Fibroblast of lung (primary cell): ENCODE measurements at regions not wholly inside any gene's neighbourhood (a gene's known extent, or its start where the extent isn't known, plus 50 kb on each side); places are given as distances from the start of the nearest gene placed in this dataset.

ENCODE experiments used
- DNase-seq, 2 donors: peaks; one replicate each; pipeline versions ENCODE4 v3.0.0 to v3.0.0-alpha.2; 2010; ENCODE audit warnings: low read depth in 2 of 2
- H2AFZ ChIP-seq: 2 replicates; pipeline ENCODE4 v1.5.1; 2012; ENCODE audit warnings: low read length, control low read depth, inconsistent platforms
- H3K27ac ChIP-seq: 2 replicates; pipeline ENCODE4 v1.5.1; 2011; ENCODE audit warnings: low read length, control low read depth; ENCODE audit not compliant: insufficient read depth
- H3K27me3 ChIP-seq: 2 replicates; pipeline ENCODE4 v1.5.1; 2011; ENCODE audit warnings: mild to moderate bottlenecking, low read length; ENCODE audit not compliant: control insufficient read depth, insufficient read depth
- H3K36me3 ChIP-seq: 2 replicates; pipeline ENCODE4 v1.5.1; 2011; ENCODE audit warnings: low read length; ENCODE audit not compliant: control insufficient read depth, insufficient read depth
- H3K4me1 ChIP-seq: 2 replicates; pipeline ENCODE4 v1.5.1; 2011; ENCODE audit warnings: low read length; ENCODE audit not compliant: control insufficient read depth, insufficient read depth; ENCODE audit errors: extremely low read depth
- H3K4me2 ChIP-seq: 2 replicates; pipeline ENCODE4 v1.5.1; 2011; ENCODE audit warnings: low read length, control low read depth; ENCODE audit not compliant: insufficient read depth; ENCODE audit errors: extremely low read depth
- H3K4me3 ChIP-seq, 4 experiments: fragments of 200-600 bp in 1 of 4; sonication (generic) in 1 of 4; replicated peaks in 1 of 4; 2 replicates each; pipeline ENCODE4 v1.5.1; 2011 to 2016; ENCODE audit warnings: low read length in 4 of 4, low read depth in 3 of 4, mild to moderate bottlenecking in 3 of 4, control low read depth in 2 of 4, inconsistent platforms in 1 of 4, mixed read lengths in 1 of 4; ENCODE audit not compliant: insufficient read depth in 1 of 4; ENCODE audit errors: control extremely low read depth in 1 of 4
- H3K79me2 ChIP-seq: 2 replicates; pipeline ENCODE4 v1.5.1; 2012; ENCODE audit warnings: mild to moderate bottlenecking, low read length, inconsistent platforms; ENCODE audit not compliant: control insufficient read depth, insufficient read depth
- H3K9ac ChIP-seq: 2 replicates; pipeline ENCODE4 v1.5.1; 2011; ENCODE audit warnings: mild to moderate bottlenecking, low read length, control low read depth; ENCODE audit not compliant: insufficient read depth
- H3K9me3 ChIP-seq: 2 replicates; pipeline ENCODE4 v1.5.1; 2012; ENCODE audit warnings: low read depth, low read length; ENCODE audit not compliant: control insufficient read depth, insufficient read depth
- H4K20me1 ChIP-seq: 2 replicates; pipeline ENCODE4 v1.5.1; 2011; ENCODE audit warnings: low read length; ENCODE audit not compliant: control insufficient read depth, insufficient read depth; ENCODE audit errors: extremely low read depth
- CTCF ChIP-seq, 2 donors: IDR thresholded peaks in 1 of 2; conservative IDR thresholded peaks in 1 of 2; 1 replicate in 1 of 2; 2 replicates in 1 of 2; pipeline ENCODE4 v1.5.1; 2011 to 2012; ENCODE audit warnings: low read length in 2 of 2, control low read depth in 1 of 2, inconsistent platforms in 1 of 2, low read depth in 1 of 2, mild to moderate bottlenecking in 1 of 2
- EZH2 ChIP-seq: IDR thresholded peaks from 2 replicates; pipeline ENCODE4 v1.5.1; 2012; ENCODE audit warnings: low read length, control low read depth, mild to moderate bottlenecking; ENCODE audit errors: missing control alignments

GRCh38 chr7:138282997-138283396, 177.1 kb upstream of the TRIM24 start:
- no peaks in the 10 kb centered on the region for H3K9me3 ChIP-seq
- no peak overlapping the region for H2AFZ ChIP-seq
- H3K9ac ChIP-seq: no peak overlapping the region
- no peaks in the 10 kb centered on the region for H3K27me3 ChIP-seq
- TF ChIP-seq CTCF (conservative IDR thresholded peaks at IDR 0.05 in 1 of 2, IDR thresholded peaks at IDR 0.05 in 1 of 2; ENCODE audit: low read depth in 1 of 2, low read length in 2 of 2) (no peak), EZH2 (no peak)
- H3K4me2 ChIP-seq: no peak overlapping the region
- H4K20me1 ChIP-seq: no peaks in the 10 kb centered on the region
- H3K4me1 ChIP-seq: no peaks in the 10 kb centered on the region
- no peak overlapping the region for H3K4me3 ChIP-seq
- no peaks in the 10 kb centered on the region for H3K79me2 ChIP-seq
- no peak overlapping the region for H3K27ac ChIP-seq
- H3K36me3 ChIP-seq: no peaks in the 10 kb centered on the region
- peak in 1 of 2 donors; percentile 6 for DNase-seq

GRCh38 chr7:138285129-138285528, 174.9 kb upstream of the TRIM24 start:
- no peak overlapping the region for H3K9ac ChIP-seq
- no peak overlapping the region for H3K4me2 ChIP-seq
- H3K4me3 ChIP-seq: no peak overlapping the region
- H3K36me3 ChIP-seq: no peaks in the 10 kb centered on the region
- no peak for DNase-seq
- no peaks in the 10 kb centered on the region for H3K27me3 ChIP-seq
- no peak overlapping the region for H2AFZ ChIP-seq
- H3K9me3 ChIP-seq: no peaks in the 10 kb centered on the region
- H3K4me1 ChIP-seq: no peaks in the 10 kb centered on the region
- no peaks in the 10 kb centered on the region for H3K79me2 ChIP-seq
- no peak overlapping the region for H3K27ac ChIP-seq
- H4K20me1 ChIP-seq: no peaks in the 10 kb centered on the region
- TF ChIP-seq CTCF (conservative IDR thresholded peaks at IDR 0.05 in 1 of 2, IDR thresholded peaks at IDR 0.05 in 1 of 2; ENCODE audit: low read depth in 1 of 2, low read length in 2 of 2) (no peak), EZH2 (no peak)

- Histone ChIP-seq H3K4me3 (no peak overlapping the region), H3K27me3 (no peaks in the 10 kb centered on the region), H3K4me2 (no peak overlapping the region), H3K27ac (no peak overlapping the region), H4K20me1 (no peaks in the 10 kb centered on the region), H3K9me3 (no peaks in the 10 kb centered on the region), H3K36me3 (no peaks in the 10 kb centered on the region), H2AFZ (no peak overlapping the region), H3K9ac (no peak overlapping the region), H3K79me2 (no peaks in the 10 kb centered on the region), H3K4me1 (no peaks in the 10 kb centered on the region)
- no peak for TF ChIP-seq EZH2
- TF ChIP-seq CTCF (conservative IDR thresholded peaks at IDR 0.05 in 1 of 2, IDR thresholded peaks at IDR 0.05 in 1 of 2; ENCODE audit: low read depth in 1 of 2, low read length in 2 of 2): no peak
- DNase-seq: no peak
Measured at GRCh38 chr7:138286846-138287245, 173.2 kb upstream of the TRIM24 start.
